PC-3 (cell line): ENCODE measurements at regions not wholly inside any gene's neighbourhood (a gene's known extent, or its start where the extent isn't known, plus 50 kb on each side); places are given as distances from the start of the nearest gene placed in this dataset.

Experiments
- ATAC-seq: fragments of 200-7000 bp; cut with Tn5 transposase; 2 replicates; pipeline ENCODE4 v1.9.1; 2020; ENCODE audit warnings: mild to moderate bottlenecking, moderate library complexity
- BruUV-seq: library from RNA; stranded (reverse); fragments of 400-500 nt; replicated peaks from 2 replicates; lab custom pipeline; 2021; lab: Mats Ljungman, UMichigan
- CTCF ChIA-PET: fragments of 300-600 bp; sonication (Branson Sonifier 250); formaldehyde crosslinking; loops from one replicate; lab custom pipeline; 2022; ENCODE audit warnings: antibody characterized with exemption; lab: Charles Lee
- POLR2A ChIA-PET: fragments of 300-600 bp; sonication (Branson Sonifier 250); formaldehyde crosslinking; loops from one replicate; lab custom pipeline; 2022; ENCODE audit warnings: antibody characterized with exemption; ENCODE audit not compliant: unreplicated experiment; lab: Charles Lee
- DNase-seq: peaks from one replicate; pipeline ENCODE4 v3.0.0-alpha.2; 2015
- H2AFZ ChIP-seq: fragments of 300-600 bp; sonication (generic); 2 replicates; pipeline ENCODE4 v1.6.0; 2016; ENCODE audit warnings: antibody characterized with exemption, low read length
- H3F3A ChIP-seq: fragments of 300-600 bp; sonication (generic); one replicate; pipeline ENCODE4 v1.6.0; 2017; ENCODE audit warnings: antibody characterized with exemption, low read length, control low read depth, mild to moderate bottlenecking; ENCODE audit not compliant: unreplicated experiment
- H3K27ac ChIP-seq: fragments of 300-600 bp; sonication (generic); 2 replicates; pipeline ENCODE4 v1.5.1; 2016; ENCODE audit warnings: mild to moderate bottlenecking, low read length
- H3K27me3 ChIP-seq: fragments of 300-600 bp; sonication (generic); 2 replicates; pipeline ENCODE4 v1.6.1; 2016; ENCODE audit warnings: low read length, mixed read lengths
- H3K36me3 ChIP-seq: fragments of 300-600 bp; sonication (generic); 2 replicates; pipeline ENCODE4 v1.6.1; 2016; ENCODE audit warnings: low read depth, mixed run types, low read length, mixed read lengths
- H3K4me1 ChIP-seq: fragments of 300-600 bp; sonication (generic); 2 replicates; pipeline ENCODE4 v1.5.1; 2016; ENCODE audit warnings: low read length; ENCODE audit not compliant: insufficient read depth
- H3K4me2 ChIP-seq: fragments of 300-600 bp; sonication (generic); 2 replicates; pipeline ENCODE4 v1.6.0; 2016; ENCODE audit warnings: low read length
- H3K4me3 ChIP-seq: fragments of 300-600 bp; sonication (generic); 2 replicates; pipeline ENCODE4 v1.5.1; 2016; ENCODE audit warnings: mild to moderate bottlenecking, low read length, mixed read lengths
- H3K79me2 ChIP-seq: fragments of 300-600 bp; sonication (generic); 2 replicates; pipeline ENCODE4 v1.6.1; 2017; ENCODE audit warnings: low read length, mixed read lengths
- H3K9ac ChIP-seq: fragments of 300-600 bp; sonication (generic); 2 replicates; pipeline ENCODE4 v1.6.0; 2016; ENCODE audit warnings: mild to moderate bottlenecking, low read length
- H3K9me2 ChIP-seq: fragments of 300-600 bp; sonication (generic); replicated peaks from 2 replicates; pipeline ENCODE4 v1.6.1; 2016; ENCODE audit warnings: mixed run types, low read length, mixed read lengths
- H3K9me3 ChIP-seq: fragments of 300-600 bp; sonication (generic); 2 replicates; pipeline ENCODE4 v1.6.1; 2016; ENCODE audit warnings: low read length, mixed read lengths
- H4K20me1 ChIP-seq: fragments of 300-600 bp; sonication (generic); 2 replicates; pipeline ENCODE4 v1.6.1; 2016; ENCODE audit warnings: low read length, mixed read lengths
- EZH2 ChIP-seq: fragments of 300-600 bp; sonication (generic); IDR thresholded peaks from one replicate; pipeline ENCODE4 v1.6.1; 2017; ENCODE audit warnings: antibody characterized with exemption, mild to moderate bottlenecking, low read length; ENCODE audit not compliant: unreplicated experiment
- EZH2phosphoT487 ChIP-seq: fragments of 300-600 bp; sonication (generic); IDR thresholded peaks from 2 replicates; pipeline ENCODE4 v1.6.1; 2018; ENCODE audit warnings: mild to moderate bottlenecking, antibody characterized with exemption, low read length, borderline replicate concordance
- intact Hi-C: fragments of 100-400 bp; cut with micrococcal nuclease; formaldehyde crosslinking; loops from 2 replicates; pipeline ENCODE4 v1.9.0; 2023
- TF ChIP-seq, protein P1 (sequence below): fragments of 300-600 bp; sonication (generic); conservative IDR thresholded peaks from 2 replicates; pipeline ENCODE4 v1.5.1; 2017; ENCODE audit warnings: antibody characterized with exemption, low read depth, mild to moderate bottlenecking, low read length

DNA sequence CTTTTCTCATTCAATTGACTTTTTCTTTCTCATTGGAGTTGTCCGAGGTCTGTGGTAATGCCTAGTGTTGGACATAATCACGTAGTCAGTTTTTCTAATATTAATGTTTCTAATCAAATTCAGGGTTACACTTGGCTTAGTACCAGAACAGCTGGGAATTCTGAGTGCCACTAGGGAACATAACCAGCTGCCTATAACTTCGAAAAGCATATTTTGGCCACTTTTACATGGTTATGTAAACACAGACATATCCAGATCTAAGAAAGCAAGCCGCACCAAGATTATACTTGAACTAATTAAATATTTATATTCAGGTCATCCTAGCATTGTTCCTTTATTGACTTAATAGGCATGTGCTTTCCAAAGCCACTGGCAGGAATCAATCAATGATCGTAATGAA, 91.1 kb upstream of the ARHGAP28 start:
- Histone ChIP-seq H2AFZ (no peak overlapping the region), H3K79me2 (no peaks in the 10 kb centered on the region), H4K20me1 (no peaks in the 10 kb centered on the region), H3K9me2 (no peaks in the 10 kb centered on the region), H3F3A (no peaks in the 10 kb centered on the region), H3K4me3 (no peak overlapping the region), H3K36me3 (no peaks in the 10 kb centered on the region), H3K9me3 (no peaks in the 10 kb centered on the region), H3K4me1 (no peaks in the 10 kb centered on the region), H3K9ac (no peak overlapping the region), H3K4me2 (no peak overlapping the region), H3K27ac (no peak overlapping the region), H3K27me3 (no peaks in the 10 kb centered on the region)
- no peak for TF ChIP-seq EZH2
- TF ChIP-seq EZH2phosphoT487 = no peak
- TF ChIP-seq, protein P1, sequence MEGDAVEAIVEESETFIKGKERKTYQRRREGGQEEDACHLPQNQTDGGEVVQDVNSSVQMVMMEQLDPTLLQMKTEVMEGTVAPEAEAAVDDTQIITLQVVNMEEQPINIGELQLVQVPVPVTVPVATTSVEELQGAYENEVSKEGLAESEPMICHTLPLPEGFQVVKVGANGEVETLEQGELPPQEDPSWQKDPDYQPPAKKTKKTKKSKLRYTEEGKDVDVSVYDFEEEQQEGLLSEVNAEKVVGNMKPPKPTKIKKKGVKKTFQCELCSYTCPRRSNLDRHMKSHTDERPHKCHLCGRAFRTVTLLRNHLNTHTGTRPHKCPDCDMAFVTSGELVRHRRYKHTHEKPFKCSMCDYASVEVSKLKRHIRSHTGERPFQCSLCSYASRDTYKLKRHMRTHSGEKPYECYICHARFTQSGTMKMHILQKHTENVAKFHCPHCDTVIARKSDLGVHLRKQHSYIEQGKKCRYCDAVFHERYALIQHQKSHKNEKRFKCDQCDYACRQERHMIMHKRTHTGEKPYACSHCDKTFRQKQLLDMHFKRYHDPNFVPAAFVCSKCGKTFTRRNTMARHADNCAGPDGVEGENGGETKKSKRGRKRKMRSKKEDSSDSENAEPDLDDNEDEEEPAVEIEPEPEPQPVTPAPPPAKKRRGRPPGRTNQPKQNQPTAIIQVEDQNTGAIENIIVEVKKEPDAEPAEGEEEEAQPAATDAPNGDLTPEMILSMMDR = no peak
- intact Hi-C loops = no loop called here
- POLR2A ChIA-PET = no interaction called here
- no TSS peak for BruUV-seq
- ATAC-seq (no peak), DNase-seq (no peak)
- CTCF ChIA-PET = no interaction called here

DNA sequence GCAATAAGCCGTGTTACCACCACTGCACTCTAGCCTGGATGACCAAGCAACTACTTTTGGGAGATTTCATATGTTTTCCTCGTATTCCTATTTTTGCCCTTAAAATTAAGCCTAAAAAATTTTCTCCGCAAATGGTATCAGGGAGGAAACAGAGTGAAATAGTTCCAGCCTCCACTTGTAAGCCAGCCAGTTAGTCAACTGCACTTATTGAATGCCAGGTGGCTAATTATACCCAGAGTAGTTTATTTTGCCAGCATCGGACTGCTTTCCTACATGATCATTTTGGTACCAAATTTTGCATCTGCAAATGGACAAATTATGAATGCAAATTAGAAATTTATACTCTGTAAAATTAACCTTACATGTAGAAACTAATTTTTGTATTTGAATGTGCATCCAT, 90.2 kb upstream of the ARHGAP28 start:
- no peak overlapping the region for H3K4me3 ChIP-seq
- intact Hi-C loops = no loop called here
- no peaks in the 10 kb centered on the region for H3K27me3 ChIP-seq
- ATAC-seq = no peak
- H2AFZ ChIP-seq = no peak overlapping the region
- H3F3A ChIP-seq = no peaks in the 10 kb centered on the region
- no peaks in the 10 kb centered on the region for H3K4me1 ChIP-seq
- TF ChIP-seq EZH2phosphoT487 = no peak
- TF ChIP-seq, protein P1 = no peak
- TF ChIP-seq EZH2 = no peak
- no peaks in the 10 kb centered on the region for H3K9me3 ChIP-seq
- H3K36me3 ChIP-seq = no peaks in the 10 kb centered on the region
- CTCF ChIA-PET = no interaction called here
- H4K20me1 ChIP-seq = no peaks in the 10 kb centered on the region
- DNase-seq = no peak
- no peak overlapping the region for H3K27ac ChIP-seq
- H3K9ac ChIP-seq = no peak overlapping the region
- BruUV-seq = no TSS peak
- H3K9me2 ChIP-seq = no peaks in the 10 kb centered on the region
- H3K4me2 ChIP-seq = no peak overlapping the region
- POLR2A ChIA-PET = no interaction called here
- H3K79me2 ChIP-seq = no peaks in the 10 kb centered on the region

DNA sequence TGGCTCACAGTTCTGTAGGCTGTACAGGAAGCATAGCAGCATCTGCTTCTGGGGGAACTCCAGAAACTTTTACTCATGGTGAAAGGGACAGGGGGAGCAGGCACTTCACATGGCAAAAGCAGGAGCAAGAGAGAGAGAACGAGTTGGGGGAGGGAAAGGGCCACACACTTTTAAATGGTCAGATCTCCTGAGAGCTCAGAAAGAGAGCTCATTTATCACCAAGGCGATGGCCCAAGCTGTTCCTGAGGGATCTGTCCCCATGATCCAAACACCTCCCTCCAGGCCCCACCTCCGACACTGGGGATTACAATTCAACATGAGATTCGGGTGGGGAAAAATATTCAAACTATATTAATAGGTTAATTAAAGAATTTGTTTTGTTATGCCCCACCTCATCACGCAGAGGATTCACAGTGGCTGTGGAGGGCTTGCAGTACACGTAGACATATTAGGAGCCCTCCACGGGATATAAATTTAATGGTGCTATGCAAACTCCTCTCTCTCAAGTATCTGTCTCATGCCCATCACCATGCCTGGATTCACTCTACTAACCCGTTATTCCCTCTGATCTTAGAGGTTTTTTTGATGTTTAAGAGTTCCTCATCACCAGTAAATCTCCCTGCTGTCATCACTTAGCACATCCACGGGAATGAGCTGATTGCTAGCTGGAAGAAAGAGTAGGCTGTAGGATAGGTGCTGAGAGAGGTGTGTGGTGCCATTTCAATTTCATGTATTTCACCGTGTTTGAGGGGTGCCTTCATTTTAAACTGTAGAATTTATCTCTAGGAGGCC, 84.5 kb upstream of the ARHGAP28 start:
- BruUV-seq = no TSS peak

More for the DNA sequence above, 84.5 kb upstream of the ARHGAP28 start:
- no peak overlapping the region for H3K9ac ChIP-seq
- intact Hi-C loops = no loop called here
- no peak overlapping the region for H3K27ac ChIP-seq
- CTCF ChIA-PET = no interaction called here
- no peaks in the 10 kb centered on the region for H3K79me2 ChIP-seq
- no peak overlapping the region for H3K4me3 ChIP-seq
- no peaks in the 10 kb centered on the region for H3K36me3 ChIP-seq
- H4K20me1 ChIP-seq = no peaks in the 10 kb centered on the region
- H3F3A ChIP-seq = no peaks in the 10 kb centered on the region
- no peak overlapping the region for H2AFZ ChIP-seq
- H3K4me1 ChIP-seq = no peaks in the 10 kb centered on the region
- POLR2A ChIA-PET = no interaction called here
- H3K9me3 ChIP-seq = no peaks in the 10 kb centered on the region
- DNase-seq = no peak
- H3K9me2 ChIP-seq = no peaks in the 10 kb centered on the region
- TF ChIP-seq, protein P1 = no peak
- TF ChIP-seq EZH2 (no peak), EZH2phosphoT487 (no peak)
- H3K4me2 ChIP-seq = no peak overlapping the region
- no peak for ATAC-seq
- no peaks in the 10 kb centered on the region for H3K27me3 ChIP-seq
